Fibroblast of gingiva (primary cell): ENCODE measurements at regions not wholly inside any gene's neighbourhood (a gene's known extent, or its start where the extent isn't known, plus 50 kb on each side); places are given as distances from the start of the nearest gene placed in this dataset.
"Not testable (repeated sequence)": the region's sequence is repeated elsewhere in the genome, so short reads cannot be mapped to it uniquely, and the experiment has no call there.

Experiments
- DNase-seq: peaks from one replicate; pipeline ENCODE4 v3.0.0-alpha.2; 2011; ENCODE audit warnings: low read depth

GRCh38 chr12:131362291-131363211 is 348.3 kb upstream of the SFSWAP start:
- DNase-seq = no peak

DNA sequence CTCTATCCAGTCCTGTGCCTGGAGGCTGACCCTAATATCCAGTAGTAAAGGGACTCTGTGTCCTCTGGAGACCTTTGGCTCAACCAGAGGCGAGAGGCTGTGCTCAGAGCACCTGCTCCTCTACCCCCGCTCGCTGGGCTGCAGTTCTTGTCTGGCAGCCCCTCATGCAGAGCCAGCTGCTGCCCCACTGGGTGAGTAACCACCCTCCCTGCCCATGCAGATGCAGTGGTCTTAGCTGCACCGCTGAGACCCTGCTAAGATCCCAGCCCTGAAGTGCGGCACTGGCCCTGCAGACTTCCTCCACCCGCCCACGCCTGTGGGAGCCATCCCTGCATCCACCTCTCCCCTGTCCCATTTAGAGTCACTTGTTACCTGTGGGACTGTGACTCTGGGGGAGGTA is 347.5 kb upstream of the SFSWAP start:
- no peak for DNase-seq

DNA sequence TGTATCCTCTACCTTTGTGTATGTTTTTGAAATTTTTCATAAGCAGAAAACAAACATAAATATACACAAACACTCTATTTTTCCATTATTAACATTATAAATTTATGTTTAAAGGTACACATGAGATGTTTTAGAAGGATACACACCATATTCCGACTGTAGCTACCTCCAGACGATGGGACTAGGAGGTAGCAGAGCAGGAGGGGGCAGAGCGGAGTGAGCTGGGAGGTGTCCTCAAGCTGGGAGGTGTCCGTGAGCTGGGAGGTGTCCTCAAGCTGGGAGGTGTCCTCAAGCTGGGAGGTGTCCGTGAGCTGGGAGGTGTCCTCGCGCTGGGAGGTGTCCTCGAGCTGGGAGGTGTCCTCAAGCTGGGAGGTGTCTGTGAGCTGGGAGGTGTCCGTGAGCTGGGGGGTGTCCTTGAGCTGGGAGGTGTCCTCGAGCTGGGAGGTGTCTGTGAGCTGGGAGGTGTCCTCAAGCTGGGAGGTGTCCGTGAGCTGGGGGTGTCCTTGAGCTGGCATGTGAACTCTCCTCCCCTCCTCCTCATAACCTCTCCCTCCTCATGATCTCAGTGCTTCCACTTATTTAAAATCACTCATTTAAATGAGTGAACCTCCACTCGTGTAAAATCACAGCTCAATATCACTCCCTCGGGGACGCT is 346.9 kb upstream of the SFSWAP start:
- no peak for DNase-seq

GRCh38 chr12:131364903-131365820 is 345.7 kb upstream of the SFSWAP start:
- DNase-seq = no peak

- no peak for DNase-seq
Measured at GRCh38 chr12:131365821-131366260, 345.0 kb upstream of the SFSWAP start.

DNA sequence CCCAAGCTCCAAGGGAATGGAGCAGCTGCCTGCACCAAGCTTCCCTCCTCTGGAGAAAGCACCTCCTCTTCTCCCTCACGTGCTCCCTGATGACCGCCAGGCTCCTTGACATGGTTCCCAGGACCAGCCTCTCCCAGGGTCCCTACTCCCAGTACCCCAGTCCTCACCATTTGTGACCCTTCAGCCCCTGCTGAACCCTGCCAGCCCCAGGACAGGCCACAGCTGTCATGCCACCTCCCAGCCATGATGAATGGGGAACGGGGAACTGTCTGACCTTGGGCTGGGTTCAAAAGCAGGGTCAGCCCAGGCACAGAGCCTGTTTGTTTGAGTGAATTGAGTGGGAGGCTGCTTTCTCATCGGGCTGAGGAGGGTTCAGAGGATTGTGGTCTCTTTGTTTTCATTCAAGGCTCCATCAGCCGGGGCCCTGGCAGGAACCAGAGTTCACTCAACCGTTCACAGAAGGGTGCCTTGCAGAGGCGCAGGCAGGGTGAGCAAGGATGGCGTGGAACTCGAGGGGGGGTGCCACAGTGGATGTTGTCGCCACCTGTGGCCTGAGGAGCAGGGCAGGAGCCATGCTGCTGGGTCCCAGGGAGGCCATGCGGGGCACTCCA is 344.5 kb upstream of the SFSWAP start:
- no peak for DNase-seq

DNA sequence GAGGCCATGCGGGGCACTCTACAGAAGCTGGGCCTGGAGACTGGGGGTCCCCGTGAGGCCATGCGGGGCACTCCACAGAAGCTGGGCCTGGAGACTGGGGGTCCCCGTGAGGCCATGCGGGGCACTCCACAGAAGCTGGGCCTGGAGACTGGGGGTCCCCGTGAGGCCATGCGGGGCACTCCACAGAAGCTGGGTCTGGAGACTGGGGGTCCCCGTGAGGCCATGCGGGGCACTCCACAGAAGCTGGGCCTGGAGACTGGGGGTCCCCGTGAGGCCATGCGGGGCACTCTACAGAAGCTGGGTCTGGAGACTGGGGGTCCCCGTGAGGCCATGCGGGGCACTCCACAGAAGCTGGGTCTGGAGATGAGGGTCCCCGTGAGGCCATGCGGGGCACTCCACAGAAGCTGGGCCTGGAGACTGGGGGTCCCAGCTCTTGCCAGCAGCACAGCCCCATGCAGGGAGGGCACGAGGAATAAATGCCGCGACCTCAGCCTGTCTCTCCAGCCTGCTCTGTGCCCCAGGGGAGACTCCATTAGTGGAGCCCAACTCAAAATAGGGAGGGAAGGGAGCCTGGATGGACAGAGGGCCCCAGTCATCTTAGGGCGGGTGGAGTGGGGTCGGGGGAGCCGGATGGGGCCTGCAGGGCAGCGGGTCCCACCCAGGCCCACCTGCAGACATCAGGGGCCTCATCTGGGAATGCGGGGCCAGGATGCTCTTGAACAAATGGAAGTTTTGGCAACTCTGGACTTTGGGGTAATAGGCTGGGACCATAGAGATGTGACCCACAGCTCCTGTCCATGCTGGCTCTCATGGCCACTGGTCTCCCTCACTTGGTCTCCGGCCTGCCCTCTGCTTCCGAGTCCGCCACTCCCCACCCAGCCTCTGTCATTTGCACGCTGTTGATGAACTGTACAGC is 343.6 kb upstream of the SFSWAP start:
- not testable (repeated sequence) for DNase-seq

DNA sequence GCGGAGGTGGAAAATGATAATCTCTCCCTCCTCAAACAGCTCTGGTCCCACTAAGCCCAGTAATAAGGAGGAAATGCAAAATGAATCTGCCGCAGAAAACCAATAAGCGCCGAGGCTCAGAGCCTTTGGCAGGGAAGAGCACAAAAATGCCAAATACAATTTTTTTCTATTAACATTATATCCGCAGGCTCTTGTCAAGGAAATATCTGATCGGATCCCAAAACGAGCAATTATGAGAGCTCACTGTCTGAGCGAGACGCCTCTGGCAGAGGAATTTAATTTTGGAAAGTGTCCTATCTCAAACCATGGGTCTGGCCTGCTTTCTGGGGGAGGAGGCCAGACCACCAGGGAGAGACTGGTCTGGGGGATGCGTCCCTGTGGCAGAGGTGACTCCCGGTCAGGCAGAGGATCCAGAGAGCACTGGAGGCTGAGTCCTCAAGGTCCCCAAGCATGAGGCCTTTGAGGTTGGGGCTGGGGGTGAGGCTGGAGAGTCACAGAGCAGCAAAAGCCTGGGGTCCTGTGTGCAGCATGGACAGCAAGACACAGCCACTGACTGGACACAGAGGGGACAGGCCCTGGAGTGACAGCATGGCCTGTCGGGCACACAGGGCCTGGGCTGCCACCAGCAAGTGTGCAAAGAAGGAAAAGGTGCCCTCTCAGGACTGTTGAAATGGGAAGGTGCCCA is 342.8 kb upstream of the SFSWAP start:
- DNase-seq = no peak

GRCh38 chr12:131368668-131369071 is 342.2 kb upstream of the SFSWAP start:
- no peak for DNase-seq

GRCh38 chr12:131369094-131369845 is 341.6 kb upstream of the SFSWAP start:
- no peak for DNase-seq

DNA sequence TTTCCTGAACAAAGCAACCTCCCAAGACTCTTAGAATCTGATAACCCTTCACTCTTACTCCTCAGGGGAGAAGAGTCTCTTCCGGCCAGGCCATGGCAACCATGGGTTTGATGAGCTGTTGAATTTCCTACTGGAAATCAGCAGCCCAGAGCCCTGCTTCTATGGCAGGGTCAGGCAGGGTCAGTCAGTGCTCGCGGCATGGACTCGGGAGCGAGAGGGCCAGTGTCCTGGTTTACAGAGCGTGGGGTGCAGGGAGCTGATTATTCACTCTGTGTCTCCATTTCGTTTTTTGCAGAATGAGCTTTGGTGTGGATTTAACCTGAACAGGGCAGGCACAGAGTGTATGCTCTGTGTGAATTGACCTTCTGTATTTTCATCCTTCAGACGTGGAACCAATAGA is 340.6 kb upstream of the SFSWAP start:
- DNase-seq = no peak

- DNase-seq = no peak
Measured at GRCh38 chr12:131370791-131371347, 340.0 kb upstream of the SFSWAP start.

GRCh38 chr12:131371401-131372170 is 339.3 kb upstream of the SFSWAP start:
- no peak for DNase-seq

DNA sequence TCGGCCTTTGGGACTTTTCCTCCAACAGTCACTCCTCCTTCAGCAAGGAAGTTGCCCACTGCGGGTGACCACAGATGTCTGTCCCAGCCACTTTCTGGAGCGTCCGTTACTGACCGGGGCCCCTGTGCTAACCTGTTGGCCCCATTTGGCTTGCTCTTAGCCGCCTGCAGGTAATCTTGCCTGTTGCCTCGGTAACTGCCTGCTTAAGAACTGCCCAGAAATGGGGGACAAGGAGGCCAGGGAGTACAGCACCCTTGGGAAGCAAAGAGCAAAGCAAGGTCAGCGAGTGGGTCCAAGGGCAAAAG is 338.8 kb upstream of the SFSWAP start:
- DNase-seq = no peak

DNA sequence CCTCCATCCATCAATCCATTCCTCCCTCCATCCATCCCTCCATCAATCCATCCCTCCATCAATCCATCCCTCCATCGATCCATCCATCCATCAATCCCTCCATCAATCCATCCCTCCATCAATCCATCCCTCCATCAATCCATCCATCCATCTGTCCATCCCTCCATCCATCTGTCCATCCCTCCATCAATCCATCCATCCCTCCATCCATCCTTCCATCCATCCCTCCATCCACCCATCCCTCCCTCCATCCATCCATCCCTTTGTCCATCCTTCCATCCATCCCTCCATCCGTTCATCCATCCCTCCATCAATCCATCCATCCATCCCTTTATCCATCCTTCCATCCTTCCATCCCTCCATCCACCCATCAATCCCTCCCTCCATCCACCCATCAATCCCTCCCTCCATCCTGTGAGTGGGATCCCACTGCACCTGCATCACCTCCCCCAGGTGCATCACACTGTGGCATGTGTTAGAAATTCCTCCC is 338.1 kb upstream of the SFSWAP start:
- no peak for DNase-seq

- DNase-seq = no peak
Measured at GRCh38 chr12:131375261-131375971, 335.5 kb upstream of the SFSWAP start.

- DNase-seq = no peak
Measured at GRCh38 chr12:131375972-131376345, 334.9 kb upstream of the SFSWAP start.
